OCI-LY7 (cell line): ENCODE measurements at regions not wholly inside any gene's neighbourhood (a gene's known extent, or its start where the extent isn't known, plus 50 kb on each side); places are given as distances from the start of the nearest gene placed in this dataset.

Source experiments
- BruUV-seq: library from RNA; stranded (reverse); fragments of 400-500 nt; replicated peaks from 2 replicates; lab custom pipeline; 2021; lab: Mats Ljungman, UMichigan
- CTCF ChIA-PET: fragments of 300-600 bp; sonication (Branson Sonifier 250); formaldehyde crosslinking; loops from one replicate; lab custom pipeline; 2022; ENCODE audit warnings: antibody characterized with exemption; ENCODE audit not compliant: unreplicated experiment; lab: Charles Lee
- POLR2A ChIA-PET: fragments of 300-600 bp; sonication (Branson Sonifier 250); formaldehyde crosslinking; loops from one replicate; lab custom pipeline; 2022; ENCODE audit warnings: antibody characterized with exemption; lab: Charles Lee
- DNase-seq: peaks from one replicate; pipeline ENCODE4 v3.0.0-alpha.2; 2015; ENCODE audit warnings: low spot score
- H2AFZ ChIP-seq: fragments of 200-600 bp; sonication (generic), shearing (Covaris generic); 2 replicates; pipeline ENCODE4 v1.6.1; 2014; ENCODE audit warnings: mild to moderate bottlenecking, antibody characterized with exemption, low read length, moderate library complexity
- H3K27ac ChIP-seq: fragments of 200-600 bp; sonication (generic); 2 replicates; pipeline ENCODE4 v1.5.1; 2014; ENCODE audit warnings: mixed run types, low read depth, mild to moderate bottlenecking, moderate library complexity, low read length, inconsistent platforms; ENCODE audit not compliant: poor library complexity, severe bottlenecking
- H3K36me3 ChIP-seq: fragments of 200-600 bp; sonication (generic); 2 replicates; pipeline ENCODE4 v1.6.1; 2014; ENCODE audit warnings: mild to moderate bottlenecking, antibody characterized with exemption, low read length, moderate library complexity, mixed read lengths; ENCODE audit not compliant: insufficient read depth
- H3K4me1 ChIP-seq: fragments of 200-600 bp; sonication (generic); 2 replicates; pipeline ENCODE4 v1.5.1; 2014; ENCODE audit warnings: mild to moderate bottlenecking, low read length; ENCODE audit not compliant: insufficient read depth, poor library complexity, severe bottlenecking
- H3K4me2 ChIP-seq: fragments of 200-600 bp; sonication (generic); 2 replicates; pipeline ENCODE4 v1.6.1; 2014; ENCODE audit warnings: mild to moderate bottlenecking, low read length
- H3K4me3 ChIP-seq: fragments of 200-600 bp; sonication (generic); 2 replicates; pipeline ENCODE4 v1.5.1; 2014; ENCODE audit warnings: mild to moderate bottlenecking, low read depth, low read length; ENCODE audit not compliant: poor library complexity, severe bottlenecking
- H3K79me2 ChIP-seq: fragments of 200-600 bp; sonication (generic); 2 replicates; pipeline ENCODE4 v1.6.1; 2016; ENCODE audit warnings: low read depth, mild to moderate bottlenecking, low read length, moderate library complexity, mixed read lengths; ENCODE audit not compliant: insufficient read depth
- H3K9me2 ChIP-seq: fragments of 200-600 bp; sonication (generic); 2 replicates; pipeline ENCODE4 v1.6.1; 2016; ENCODE audit warnings: mild to moderate bottlenecking, low read length, mixed read lengths; ENCODE audit not compliant: insufficient read depth
- H3K9me3 ChIP-seq: fragments of 200-600 bp; sonication (generic); 2 replicates; pipeline ENCODE4 v1.6.1; 2014; ENCODE audit warnings: mild to moderate bottlenecking, mixed run types, low read length, mixed read lengths
- H4K20me1 ChIP-seq: fragments of 200-600 bp; sonication (generic); 2 replicates; pipeline ENCODE4 v1.6.1; 2014; ENCODE audit warnings: mild to moderate bottlenecking, antibody characterized with exemption, low read length, moderate library complexity, mixed read lengths; ENCODE audit not compliant: insufficient read depth
- CTCF ChIP-seq: fragments of 200-600 bp; sonication (generic); conservative IDR thresholded peaks from 2 replicates; pipeline ENCODE4 v1.5.1; 2014; ENCODE audit warnings: mild to moderate bottlenecking, antibody characterized with exemption, low read length, moderate library complexity, mixed read lengths
- EZH2phosphoT487 ChIP-seq: fragments of 200-600 bp; sonication (generic); IDR thresholded peaks from 2 replicates; pipeline ENCODE4 v1.6.1; 2018; ENCODE audit warnings: low read depth, borderline replicate concordance, mild to moderate bottlenecking, mixed run types, antibody characterized with exemption, low read length, moderate library complexity, mixed read lengths
- intact Hi-C: fragments of 100-400 bp; cut with micrococcal nuclease; formaldehyde crosslinking; loops from one replicate; pipeline ENCODE4 v1.10.0; 2022; ENCODE audit not compliant: unreplicated experiment

- no TSS peak for BruUV-seq
- no peaks in the 10 kb centered on the region for H4K20me1 ChIP-seq
- ChIA-PET POLR2A (no interaction called here), CTCF (no interaction called here)
- peak overlapping the region; percentile 50 for H3K4me2 ChIP-seq
- H2AFZ ChIP-seq, result no peak overlapping the region; the same call in 1 of the 2 replicates
- no peak overlapping the region for H3K4me3 ChIP-seq
- TF ChIP-seq EZH2phosphoT487 (no peak), CTCF (no peak)
- DNase-seq, result no peak
- H3K4me1 ChIP-seq, result peaks cover 56% of the 10 kb centered on the region
- intact Hi-C loops, result no loop called here
- no peaks in the 10 kb centered on the region; the same call in 1 of the 2 replicates for H3K36me3 ChIP-seq
- peak overlapping the region; percentile 86 for H3K27ac ChIP-seq
- H3K79me2 ChIP-seq, result no peaks in the 10 kb centered on the region
- H3K9me3 ChIP-seq, result peaks cover 5% of the 10 kb centered on the region; the same call in 1 of the 2 replicates
- no peaks in the 10 kb centered on the region for H3K9me2 ChIP-seq
These were observed 100.8 kb upstream of the ADRA2C start for GRCh38 chr4:3665360-3665891.

GRCh38 chr4:3663791-3664190, 102.4 kb upstream of the ADRA2C start:
- CTCF ChIA-PET, result no interaction called here
- intact Hi-C loops, result no loop called here
- Histone ChIP-seq H3K27ac (no peak overlapping the region), H3K4me3 (no peak overlapping the region), H3K36me3 (no peaks in the 10 kb centered on the region; the same call in 1 of the 2 replicates), H4K20me1 (no peaks in the 10 kb centered on the region), H3K9me3 (peaks cover 5% of the 10 kb centered on the region; the same call in 1 of the 2 replicates), H2AFZ (no peak overlapping the region), H3K4me1 (peaks cover 72% of the 10 kb centered on the region), H3K4me2 (no peak overlapping the region), H3K9me2 (no peaks in the 10 kb centered on the region), H3K79me2 (no peaks in the 10 kb centered on the region)
- BruUV-seq, result no TSS peak
- TF ChIP-seq CTCF (no peak), EZH2phosphoT487 (no peak)
- POLR2A ChIA-PET, result no interaction called here
- peak; percentile 52 for DNase-seq

GRCh38 chr4:3662516-3662915, 103.7 kb upstream of the ADRA2C start:
- TF ChIP-seq CTCF (no peak), EZH2phosphoT487 (no peak)
- ChIA-PET POLR2A (no interaction called here), CTCF (no interaction called here)
- no peak overlapping the region for H3K4me3 ChIP-seq
- no peak overlapping the region for H3K4me2 ChIP-seq
- H3K36me3 ChIP-seq, result no peaks in the 10 kb centered on the region; the same call in 1 of the 2 replicates
- H3K9me3 ChIP-seq, result peaks cover 5% of the 10 kb centered on the region; the same call in 1 of the 2 replicates
- H3K79me2 ChIP-seq, result no peaks in the 10 kb centered on the region
- intact Hi-C loops, result no loop called here
- no peak for DNase-seq
- BruUV-seq, result no TSS peak
- no peak overlapping the region for H3K27ac ChIP-seq
- H4K20me1 ChIP-seq, result no peaks in the 10 kb centered on the region
- peaks cover 85% of the 10 kb centered on the region for H3K4me1 ChIP-seq
- H3K9me2 ChIP-seq, result no peaks in the 10 kb centered on the region
- no peak overlapping the region for H2AFZ ChIP-seq
